ENCODE measurements at regions not wholly inside any gene's neighbourhood (a gene's known extent, or its start where the extent isn't known, plus 50 kb on each side); places are given as distances from the start of the nearest gene placed in this dataset.

DNA sequence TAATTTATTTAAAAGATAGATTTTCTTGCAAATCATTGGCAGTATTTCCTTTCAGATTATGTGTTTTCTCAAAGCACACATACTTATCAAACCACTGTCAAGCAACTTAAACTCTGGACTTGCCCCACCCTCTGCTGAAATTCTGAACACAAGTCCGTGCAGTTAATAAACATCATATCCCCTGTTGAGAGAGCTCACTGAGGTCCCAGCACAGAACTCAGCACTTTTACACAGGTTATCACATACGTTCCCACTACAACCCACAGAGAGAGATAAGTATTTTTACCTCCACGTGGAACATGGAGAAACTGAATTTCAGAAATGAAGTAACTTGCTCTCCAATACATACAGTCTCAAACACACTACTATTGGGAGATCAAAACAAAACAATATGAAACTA lies 267.6 kb upstream of the IGF1R start:
- Mint-ChIP-seq H3K4me3 (no peak overlapping the region), H3K27me3 (ENCODE audit: insufficient read depth) (peaks cover 3% of the 10 kb centered on the region; the same call in 1 of the 2 replicates), H3K9me3 (peaks cover 4% of the 10 kb centered on the region; the same call in 1 of the 2 replicates), H3K4me1 (ENCODE audit: low read depth) (no peaks in the 10 kb centered on the region), H3K27ac (no peak overlapping the region), H3K36me3 (ENCODE audit: low read depth) (no peaks in the 10 kb centered on the region)
- TF ChIP-seq, protein P1, sequence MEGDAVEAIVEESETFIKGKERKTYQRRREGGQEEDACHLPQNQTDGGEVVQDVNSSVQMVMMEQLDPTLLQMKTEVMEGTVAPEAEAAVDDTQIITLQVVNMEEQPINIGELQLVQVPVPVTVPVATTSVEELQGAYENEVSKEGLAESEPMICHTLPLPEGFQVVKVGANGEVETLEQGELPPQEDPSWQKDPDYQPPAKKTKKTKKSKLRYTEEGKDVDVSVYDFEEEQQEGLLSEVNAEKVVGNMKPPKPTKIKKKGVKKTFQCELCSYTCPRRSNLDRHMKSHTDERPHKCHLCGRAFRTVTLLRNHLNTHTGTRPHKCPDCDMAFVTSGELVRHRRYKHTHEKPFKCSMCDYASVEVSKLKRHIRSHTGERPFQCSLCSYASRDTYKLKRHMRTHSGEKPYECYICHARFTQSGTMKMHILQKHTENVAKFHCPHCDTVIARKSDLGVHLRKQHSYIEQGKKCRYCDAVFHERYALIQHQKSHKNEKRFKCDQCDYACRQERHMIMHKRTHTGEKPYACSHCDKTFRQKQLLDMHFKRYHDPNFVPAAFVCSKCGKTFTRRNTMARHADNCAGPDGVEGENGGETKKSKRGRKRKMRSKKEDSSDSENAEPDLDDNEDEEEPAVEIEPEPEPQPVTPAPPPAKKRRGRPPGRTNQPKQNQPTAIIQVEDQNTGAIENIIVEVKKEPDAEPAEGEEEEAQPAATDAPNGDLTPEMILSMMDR (IDR thresholded peaks at IDR 0.05) = no peak
- DNase-seq = no peak

DNA sequence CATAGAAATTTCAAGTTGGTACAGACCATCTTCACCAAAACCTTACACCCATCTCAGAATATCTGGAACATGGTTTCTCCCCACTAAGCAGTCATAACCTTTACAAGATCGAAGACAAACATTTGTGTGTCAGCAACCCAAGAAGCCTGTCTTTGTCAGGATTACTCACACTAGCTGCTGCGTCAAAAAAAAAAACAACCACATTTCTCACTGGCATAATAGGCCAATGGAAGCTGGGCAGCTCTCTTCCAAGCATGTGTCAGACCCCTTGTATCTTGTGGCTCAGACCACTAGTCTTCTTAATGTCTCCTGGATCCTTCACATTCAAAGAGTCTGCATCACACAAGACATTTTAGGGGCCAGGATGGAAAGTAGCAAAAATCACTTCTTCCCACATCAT lies 266.9 kb upstream of the IGF1R start:
- Mint-ChIP-seq H3K4me1 (ENCODE audit: low read depth) (no peaks in the 10 kb centered on the region), H3K9me3 (peaks cover 4% of the 10 kb centered on the region; the same call in 1 of the 2 replicates), H3K27ac (no peak overlapping the region), H3K27me3 (ENCODE audit: insufficient read depth) (peaks cover 6% of the 10 kb centered on the region; the same call in 1 of the 2 replicates), H3K4me3 (no peak overlapping the region), H3K36me3 (ENCODE audit: low read depth) (no peaks in the 10 kb centered on the region)
- no peak for DNase-seq
- TF ChIP-seq, protein P1 (IDR thresholded peaks at IDR 0.05) = no peak

DNA sequence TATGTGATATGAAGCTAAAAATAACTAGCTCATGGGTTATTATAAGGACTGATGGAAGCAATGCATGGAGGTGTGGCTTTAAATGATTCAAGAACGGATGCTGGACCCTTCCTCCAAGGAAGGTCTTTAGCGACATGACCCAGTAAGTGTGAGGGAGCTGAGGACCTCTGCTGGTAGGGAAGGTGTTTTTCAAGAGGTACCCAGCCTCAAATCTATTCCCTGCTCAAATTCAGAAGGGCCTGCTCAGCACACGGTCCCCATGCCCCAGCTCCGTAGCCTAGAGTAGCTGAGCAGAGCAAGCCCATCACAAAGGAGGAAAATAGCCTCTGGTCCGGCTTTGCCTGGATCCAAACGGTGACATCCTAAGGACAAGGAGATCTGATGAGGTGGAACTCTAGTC lies 266.2 kb upstream of the IGF1R start:
- Mint-ChIP-seq H3K27ac (no peak overlapping the region), H3K4me1 (ENCODE audit: low read depth) (no peaks in the 10 kb centered on the region)

DNA sequence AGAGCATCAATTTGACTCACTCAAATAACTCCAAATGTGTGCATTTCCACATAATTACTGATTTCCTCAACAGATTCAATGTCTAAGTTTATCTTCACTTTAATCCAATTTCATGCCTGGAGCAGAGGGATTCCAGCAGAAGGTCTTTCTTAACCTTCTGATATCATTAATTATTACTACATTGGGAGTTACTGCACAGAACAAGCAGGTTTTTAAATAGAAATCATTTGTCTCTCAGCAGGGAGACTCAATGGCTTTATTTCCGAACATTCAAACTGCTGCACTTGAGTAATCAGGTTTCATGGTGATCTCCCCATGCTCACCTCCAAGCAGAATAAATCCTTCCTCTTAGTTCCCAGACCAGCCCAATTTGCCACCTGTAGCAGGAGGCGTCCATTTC lies 264.8 kb upstream of the IGF1R start:
- Mint-ChIP-seq H3K4me3 (no peak overlapping the region), H3K4me1 (ENCODE audit: low read depth) (no peaks in the 10 kb centered on the region), H3K9me3 (peaks cover 4% of the 10 kb centered on the region; the same call in 1 of the 2 replicates), H3K27me3 (ENCODE audit: insufficient read depth) (peaks cover 9% of the 10 kb centered on the region; the same call in 1 of the 2 replicates), H3K27ac (no peak overlapping the region), H3K36me3 (ENCODE audit: low read depth) (no peaks in the 10 kb centered on the region)
- DNase-seq = no peak
- TF ChIP-seq, protein P1 (IDR thresholded peaks at IDR 0.05) = no peak

More for the DNA sequence above, 266.2 kb upstream of the IGF1R start:
- H3K36me3 Mint-ChIP-seq (ENCODE audit: low read depth) = no peaks in the 10 kb centered on the region
- peaks cover 4% of the 10 kb centered on the region; the same call in 1 of the 2 replicates for H3K9me3 Mint-ChIP-seq
- TF ChIP-seq, protein P1 (IDR thresholded peaks at IDR 0.05) = 0 out of 2 replicates have a peak, but pooled peaks have one; percentile 6
- H3K4me3 Mint-ChIP-seq = no peak overlapping the region
- no peak for DNase-seq
- peaks cover 9% of the 10 kb centered on the region; the same call in 1 of the 2 replicates for H3K27me3 Mint-ChIP-seq (ENCODE audit: insufficient read depth)

DNA sequence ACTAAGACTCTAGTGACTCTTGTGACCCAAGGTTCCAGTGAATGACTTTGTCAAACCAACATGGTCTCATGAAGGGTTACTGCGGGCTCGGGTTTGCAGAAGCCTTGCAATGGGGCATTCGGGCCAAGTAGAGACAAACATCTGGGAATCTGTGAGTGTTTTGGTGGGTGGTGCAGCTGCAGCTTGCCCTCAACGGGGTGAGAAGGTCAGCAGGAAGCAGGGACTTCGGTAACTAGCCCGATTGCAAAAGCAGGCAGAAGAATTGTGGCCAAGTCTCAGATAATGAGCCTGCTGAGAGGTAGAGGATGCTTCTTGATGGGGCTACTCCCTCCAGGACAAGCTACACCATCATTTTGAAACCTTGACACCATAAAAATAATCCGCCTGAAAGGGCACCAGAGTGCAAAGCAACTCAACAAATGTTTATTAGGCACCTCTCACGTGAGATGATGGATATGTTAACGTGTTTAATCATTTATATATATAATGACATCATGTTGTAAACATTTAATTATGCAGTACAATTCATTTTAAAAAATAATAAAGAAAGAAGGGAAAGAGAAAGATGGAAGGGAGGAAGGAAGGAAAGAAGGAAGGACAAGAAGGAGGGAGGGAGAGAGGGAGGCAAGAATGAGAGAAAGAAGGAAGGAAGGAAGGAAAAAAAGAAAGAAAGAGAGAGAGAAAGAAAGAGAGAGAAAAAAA lies 263.9 kb upstream of the IGF1R start:
- no peak for DNase-seq
- Mint-ChIP-seq H3K4me1 (ENCODE audit: low read depth) (no peaks in the 10 kb centered on the region), H3K9me3 (peaks cover 4% of the 10 kb centered on the region; the same call in 1 of the 2 replicates), H3K36me3 (ENCODE audit: low read depth) (no peaks in the 10 kb centered on the region), H3K4me3 (no peak overlapping the region), H3K27ac (no peak overlapping the region), H3K27me3 (ENCODE audit: insufficient read depth) (peaks cover 9% of the 10 kb centered on the region; the same call in 1 of the 2 replicates)
- TF ChIP-seq, protein P1 (IDR thresholded peaks at IDR 0.05) = no peak

Measured in HFFc6 (cell line).